H1 (cell line): ENCODE measurements at regions not wholly inside any gene's neighbourhood (a gene's known extent, or its start where the extent isn't known, plus 50 kb on each side); places are given as distances from the start of the nearest gene placed in this dataset.

Experiments
- ASH2L ChIP-seq: fragments of 200-600, 300-600 bp; sonication (generic); IDR thresholded peaks from one replicate; pipeline ENCODE4 v1.7.1; 2017; ENCODE audit warnings: low read length
- CEBPB ChIP-seq: IDR thresholded peaks from 2 replicates; pipeline ENCODE4 v1.6.1; 2012; ENCODE audit warnings: low read depth, low read length
- HDAC2 ChIP-seq, 2 experiments: fragments of 300-600 bp in 1 of 2; sonication (generic) in 1 of 2; IDR thresholded peaks; 2 replicates each; pipeline ENCODE4 v1.6.1; 2011 to 2012; ENCODE audit warnings: low read depth in 2 of 2, low read length in 2 of 2, mild to moderate bottlenecking in 2 of 2, moderate library complexity in 2 of 2, borderline replicate concordance in 1 of 2, inconsistent platforms in 1 of 2
- SP4 ChIP-seq: IDR thresholded peaks from 2 replicates; pipeline ENCODE4 v1.6.1; 2012; ENCODE audit warnings: low read length, inconsistent platforms
- TCF12 ChIP-seq: IDR thresholded peaks from 2 replicates; pipeline ENCODE4 v1.6.1; 2011; ENCODE audit warnings: low read depth, mild to moderate bottlenecking, low read length
- TF ChIP-seq, protein P1 (sequence below): fragments of 300-600 bp; sonication (generic); IDR thresholded peaks from 2 replicates; pipeline ENCODE4 v1.7.1; 2012; ENCODE audit warnings: low read length, moderate library complexity, mild to moderate bottlenecking, inconsistent platforms; ENCODE audit not compliant: insufficient replicate concordance
- TF ChIP-seq, protein P2 (sequence below): IDR thresholded peaks from 2 replicates; pipeline ENCODE4 v1.6.1; 2012; ENCODE audit warnings: low read length, inconsistent platforms
- TF ChIP-seq, protein P3 (sequence below): IDR thresholded peaks from 2 replicates; pipeline ENCODE4 v1.6.1; 2012; ENCODE audit warnings: inconsistent platforms
- TF ChIP-seq, protein P4 (sequence below): IDR thresholded peaks from 2 replicates; pipeline ENCODE4 v1.6.1; 2012; ENCODE audit warnings: inconsistent platforms

DNA sequence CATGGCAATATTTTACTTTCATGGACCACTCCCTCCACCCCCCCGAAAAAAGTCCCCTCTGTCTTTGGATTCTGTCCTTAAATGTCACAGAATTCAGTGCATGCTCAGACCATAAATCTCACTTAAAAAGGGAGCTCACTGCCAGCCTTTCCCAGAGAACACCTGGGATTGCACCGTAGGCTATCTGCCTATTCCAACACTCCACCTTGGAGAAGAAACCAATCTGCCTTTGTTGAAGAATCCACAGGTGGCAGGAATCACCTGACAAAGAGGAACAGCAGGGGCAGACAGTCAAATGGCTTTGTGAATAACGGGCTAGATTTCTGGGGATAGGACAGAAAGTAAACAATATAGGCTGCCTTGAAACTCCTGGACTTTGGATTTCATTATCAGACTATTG lies 306.7 kb upstream of the BRINP1 start (continued):
- TF ChIP-seq, protein P1, sequence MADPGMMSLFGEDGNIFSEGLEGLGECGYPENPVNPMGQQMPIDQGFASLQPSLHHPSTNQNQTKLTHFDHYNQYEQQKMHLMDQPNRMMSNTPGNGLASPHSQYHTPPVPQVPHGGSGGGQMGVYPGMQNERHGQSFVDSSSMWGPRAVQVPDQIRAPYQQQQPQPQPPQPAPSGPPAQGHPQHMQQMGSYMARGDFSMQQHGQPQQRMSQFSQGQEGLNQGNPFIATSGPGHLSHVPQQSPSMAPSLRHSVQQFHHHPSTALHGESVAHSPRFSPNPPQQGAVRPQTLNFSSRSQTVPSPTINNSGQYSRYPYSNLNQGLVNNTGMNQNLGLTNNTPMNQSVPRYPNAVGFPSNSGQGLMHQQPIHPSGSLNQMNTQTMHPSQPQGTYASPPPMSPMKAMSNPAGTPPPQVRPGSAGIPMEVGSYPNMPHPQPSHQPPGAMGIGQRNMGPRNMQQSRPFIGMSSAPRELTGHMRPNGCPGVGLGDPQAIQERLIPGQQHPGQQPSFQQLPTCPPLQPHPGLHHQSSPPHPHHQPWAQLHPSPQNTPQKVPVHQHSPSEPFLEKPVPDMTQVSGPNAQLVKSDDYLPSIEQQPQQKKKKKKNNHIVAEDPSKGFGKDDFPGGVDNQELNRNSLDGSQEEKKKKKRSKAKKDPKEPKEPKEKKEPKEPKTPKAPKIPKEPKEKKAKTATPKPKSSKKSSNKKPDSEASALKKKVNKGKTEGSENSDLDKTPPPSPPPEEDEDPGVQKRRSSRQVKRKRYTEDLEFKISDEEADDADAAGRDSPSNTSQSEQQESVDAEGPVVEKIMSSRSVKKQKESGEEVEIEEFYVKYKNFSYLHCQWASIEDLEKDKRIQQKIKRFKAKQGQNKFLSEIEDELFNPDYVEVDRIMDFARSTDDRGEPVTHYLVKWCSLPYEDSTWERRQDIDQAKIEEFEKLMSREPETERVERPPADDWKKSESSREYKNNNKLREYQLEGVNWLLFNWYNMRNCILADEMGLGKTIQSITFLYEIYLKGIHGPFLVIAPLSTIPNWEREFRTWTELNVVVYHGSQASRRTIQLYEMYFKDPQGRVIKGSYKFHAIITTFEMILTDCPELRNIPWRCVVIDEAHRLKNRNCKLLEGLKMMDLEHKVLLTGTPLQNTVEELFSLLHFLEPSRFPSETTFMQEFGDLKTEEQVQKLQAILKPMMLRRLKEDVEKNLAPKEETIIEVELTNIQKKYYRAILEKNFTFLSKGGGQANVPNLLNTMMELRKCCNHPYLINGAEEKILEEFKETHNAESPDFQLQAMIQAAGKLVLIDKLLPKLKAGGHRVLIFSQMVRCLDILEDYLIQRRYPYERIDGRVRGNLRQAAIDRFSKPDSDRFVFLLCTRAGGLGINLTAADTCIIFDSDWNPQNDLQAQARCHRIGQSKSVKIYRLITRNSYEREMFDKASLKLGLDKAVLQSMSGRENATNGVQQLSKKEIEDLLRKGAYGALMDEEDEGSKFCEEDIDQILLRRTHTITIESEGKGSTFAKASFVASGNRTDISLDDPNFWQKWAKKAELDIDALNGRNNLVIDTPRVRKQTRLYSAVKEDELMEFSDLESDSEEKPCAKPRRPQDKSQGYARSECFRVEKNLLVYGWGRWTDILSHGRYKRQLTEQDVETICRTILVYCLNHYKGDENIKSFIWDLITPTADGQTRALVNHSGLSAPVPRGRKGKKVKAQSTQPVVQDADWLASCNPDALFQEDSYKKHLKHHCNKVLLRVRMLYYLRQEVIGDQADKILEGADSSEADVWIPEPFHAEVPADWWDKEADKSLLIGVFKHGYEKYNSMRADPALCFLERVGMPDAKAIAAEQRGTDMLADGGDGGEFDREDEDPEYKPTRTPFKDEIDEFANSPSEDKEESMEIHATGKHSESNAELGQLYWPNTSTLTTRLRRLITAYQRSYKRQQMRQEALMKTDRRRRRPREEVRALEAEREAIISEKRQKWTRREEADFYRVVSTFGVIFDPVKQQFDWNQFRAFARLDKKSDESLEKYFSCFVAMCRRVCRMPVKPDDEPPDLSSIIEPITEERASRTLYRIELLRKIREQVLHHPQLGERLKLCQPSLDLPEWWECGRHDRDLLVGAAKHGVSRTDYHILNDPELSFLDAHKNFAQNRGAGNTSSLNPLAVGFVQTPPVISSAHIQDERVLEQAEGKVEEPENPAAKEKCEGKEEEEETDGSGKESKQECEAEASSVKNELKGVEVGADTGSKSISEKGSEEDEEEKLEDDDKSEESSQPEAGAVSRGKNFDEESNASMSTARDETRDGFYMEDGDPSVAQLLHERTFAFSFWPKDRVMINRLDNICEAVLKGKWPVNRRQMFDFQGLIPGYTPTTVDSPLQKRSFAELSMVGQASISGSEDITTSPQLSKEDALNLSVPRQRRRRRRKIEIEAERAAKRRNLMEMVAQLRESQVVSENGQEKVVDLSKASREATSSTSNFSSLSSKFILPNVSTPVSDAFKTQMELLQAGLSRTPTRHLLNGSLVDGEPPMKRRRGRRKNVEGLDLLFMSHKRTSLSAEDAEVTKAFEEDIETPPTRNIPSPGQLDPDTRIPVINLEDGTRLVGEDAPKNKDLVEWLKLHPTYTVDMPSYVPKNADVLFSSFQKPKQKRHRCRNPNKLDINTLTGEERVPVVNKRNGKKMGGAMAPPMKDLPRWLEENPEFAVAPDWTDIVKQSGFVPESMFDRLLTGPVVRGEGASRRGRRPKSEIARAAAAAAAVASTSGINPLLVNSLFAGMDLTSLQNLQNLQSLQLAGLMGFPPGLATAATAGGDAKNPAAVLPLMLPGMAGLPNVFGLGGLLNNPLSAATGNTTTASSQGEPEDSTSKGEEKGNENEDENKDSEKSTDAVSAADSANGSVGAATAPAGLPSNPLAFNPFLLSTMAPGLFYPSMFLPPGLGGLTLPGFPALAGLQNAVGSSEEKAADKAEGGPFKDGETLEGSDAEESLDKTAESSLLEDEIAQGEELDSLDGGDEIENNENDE, result no peak
- TF ChIP-seq, protein P2, sequence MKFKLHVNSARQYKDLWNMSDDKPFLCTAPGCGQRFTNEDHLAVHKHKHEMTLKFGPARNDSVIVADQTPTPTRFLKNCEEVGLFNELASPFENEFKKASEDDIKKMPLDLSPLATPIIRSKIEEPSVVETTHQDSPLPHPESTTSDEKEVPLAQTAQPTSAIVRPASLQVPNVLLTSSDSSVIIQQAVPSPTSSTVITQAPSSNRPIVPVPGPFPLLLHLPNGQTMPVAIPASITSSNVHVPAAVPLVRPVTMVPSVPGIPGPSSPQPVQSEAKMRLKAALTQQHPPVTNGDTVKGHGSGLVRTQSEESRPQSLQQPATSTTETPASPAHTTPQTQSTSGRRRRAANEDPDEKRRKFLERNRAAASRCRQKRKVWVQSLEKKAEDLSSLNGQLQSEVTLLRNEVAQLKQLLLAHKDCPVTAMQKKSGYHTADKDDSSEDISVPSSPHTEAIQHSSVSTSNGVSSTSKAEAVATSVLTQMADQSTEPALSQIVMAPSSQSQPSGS, result no peak
- TF ChIP-seq CEBPB (no peak), ASH2L (no peak), HDAC2 (IDR thresholded peaks at IDR 0.05; ENCODE audit: borderline replicate concordance in 1 of 2, low read depth in 2 of 2, low read length in 2 of 2) (0 out of 4 replicates have a peak, but pooled peaks of 1 of the 2 experiments have one; percentile 45), TCF12 (0 out of 2 replicates have a peak, but pooled peaks have one; percentile 22), SP4 (no peak)
- TF ChIP-seq, protein P3, sequence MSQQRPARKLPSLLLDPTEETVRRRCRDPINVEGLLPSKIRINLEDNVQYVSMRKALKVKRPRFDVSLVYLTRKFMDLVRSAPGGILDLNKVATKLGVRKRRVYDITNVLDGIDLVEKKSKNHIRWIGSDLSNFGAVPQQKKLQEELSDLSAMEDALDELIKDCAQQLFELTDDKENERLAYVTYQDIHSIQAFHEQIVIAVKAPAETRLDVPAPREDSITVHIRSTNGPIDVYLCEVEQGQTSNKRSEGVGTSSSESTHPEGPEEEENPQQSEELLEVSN, result no peak
- TF ChIP-seq, protein P4, sequence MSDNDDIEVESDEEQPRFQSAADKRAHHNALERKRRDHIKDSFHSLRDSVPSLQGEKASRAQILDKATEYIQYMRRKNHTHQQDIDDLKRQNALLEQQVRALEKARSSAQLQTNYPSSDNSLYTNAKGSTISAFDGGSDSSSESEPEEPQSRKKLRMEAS, result no peak
